GM18907 (cell line): ENCODE measurements at regions not wholly inside any gene's neighbourhood (a gene's known extent, or its start where the extent isn't known, plus 50 kb on each side); places are given as distances from the start of the nearest gene placed in this dataset.

Experiments
- ATAC-seq: cut with Tn5 transposase; IDR thresholded peaks from one replicate; pipeline ENCODE4 v1.9.1; 2021; ENCODE audit warnings: mild to moderate bottlenecking, moderate library complexity; ENCODE audit not compliant: unreplicated experiment

DNA sequence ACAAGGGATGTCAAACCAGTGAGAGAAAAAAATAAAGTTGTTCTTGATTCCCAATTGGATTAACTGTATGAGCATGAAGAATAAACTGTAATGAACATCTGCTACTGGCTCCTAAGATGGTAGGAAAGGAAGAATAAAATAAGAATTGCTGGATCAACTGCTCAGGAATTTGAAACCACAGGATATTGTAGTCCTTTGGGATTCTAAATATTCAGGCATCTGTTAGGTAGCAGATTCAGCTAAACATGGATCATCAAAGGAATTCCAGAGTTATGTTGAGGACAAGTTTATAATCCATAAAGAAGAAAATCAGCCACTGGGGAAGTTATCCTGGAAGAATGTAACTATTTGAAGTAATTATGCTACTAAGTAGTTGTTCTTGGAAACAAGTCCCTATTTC lies 65.8 kb downstream of the ISL1 start:
- no peak for ATAC-seq

DNA sequence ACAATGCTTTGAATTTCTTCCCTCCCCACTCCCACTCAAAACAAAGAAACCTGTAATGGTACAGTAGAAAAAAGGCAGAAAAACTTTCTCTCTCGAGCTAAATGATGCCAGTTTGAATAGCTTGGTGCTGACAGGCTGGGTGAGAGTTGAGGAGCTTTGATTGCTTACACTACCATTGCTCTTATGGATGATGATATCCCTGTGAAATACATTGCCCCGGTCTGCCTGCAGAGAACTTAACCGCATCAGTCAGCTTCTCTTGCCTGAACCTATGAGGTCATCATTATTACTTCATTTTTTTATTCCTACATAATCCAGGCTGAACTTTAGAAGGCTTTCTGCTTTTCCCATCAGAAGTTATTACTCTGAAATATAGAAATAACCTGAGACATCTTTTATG lies 69.3 kb downstream of the ISL1 start:
- no peak for ATAC-seq

DNA sequence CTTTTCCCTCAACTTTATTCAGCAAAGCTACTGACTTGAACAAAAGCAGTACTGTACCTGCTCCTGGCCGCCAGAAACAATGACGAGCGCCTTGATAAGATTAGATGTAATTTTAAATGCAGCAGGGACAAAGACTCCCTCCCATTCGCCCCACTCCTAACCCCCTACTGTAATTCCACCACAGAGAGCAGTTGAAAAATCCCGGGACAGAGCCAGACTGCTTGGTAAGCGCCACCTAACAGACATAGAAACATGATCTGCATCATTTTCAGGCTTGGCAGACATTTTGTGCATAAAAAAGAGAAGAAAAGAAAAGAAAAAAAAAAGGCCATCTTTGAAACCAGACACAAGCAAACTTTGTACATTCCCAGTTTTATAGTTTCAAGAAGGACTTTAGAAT lies 81.9 kb downstream of the ISL1 start:
- ATAC-seq: no peak

DNA sequence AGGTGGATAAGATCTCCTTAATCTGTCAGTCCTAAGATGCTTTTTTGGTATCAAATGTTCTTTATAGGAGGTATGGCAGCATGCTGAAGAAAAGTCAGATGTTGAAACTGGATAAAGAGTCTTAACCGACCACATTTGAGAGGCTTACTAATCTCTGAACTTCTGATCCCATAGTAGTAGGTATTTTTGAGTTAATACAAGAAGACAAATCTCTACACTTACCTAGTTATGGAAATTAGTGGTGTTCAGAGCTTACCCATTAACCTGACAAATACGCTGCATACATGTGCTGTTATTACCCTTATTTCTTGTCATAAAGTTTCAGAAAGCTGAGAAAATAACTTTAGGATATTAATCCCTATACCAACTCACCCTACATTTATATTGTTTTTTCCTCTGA lies 83.0 kb downstream of the ISL1 start:
- no peak for ATAC-seq

DNA sequence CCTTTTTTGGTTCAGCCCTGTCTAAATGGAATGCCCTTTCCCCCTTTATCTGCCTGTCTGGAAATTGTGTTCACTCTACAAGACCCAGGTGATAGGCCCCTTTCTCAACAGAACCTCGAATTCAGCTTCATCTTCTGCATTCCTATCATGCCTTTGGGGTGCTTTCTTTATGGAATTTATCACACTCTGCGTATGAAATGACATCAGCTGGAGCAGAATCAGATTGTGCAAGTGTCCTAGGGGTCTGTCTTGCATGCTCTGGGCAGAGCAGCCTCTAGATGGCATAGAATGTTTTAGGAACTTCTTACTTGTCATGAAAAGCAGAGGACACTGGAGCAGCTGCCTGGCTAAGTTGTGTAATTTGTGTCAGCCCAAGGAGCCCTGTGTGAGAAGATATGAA lies 84.9 kb downstream of the ISL1 start:
- ATAC-seq: no peak

DNA sequence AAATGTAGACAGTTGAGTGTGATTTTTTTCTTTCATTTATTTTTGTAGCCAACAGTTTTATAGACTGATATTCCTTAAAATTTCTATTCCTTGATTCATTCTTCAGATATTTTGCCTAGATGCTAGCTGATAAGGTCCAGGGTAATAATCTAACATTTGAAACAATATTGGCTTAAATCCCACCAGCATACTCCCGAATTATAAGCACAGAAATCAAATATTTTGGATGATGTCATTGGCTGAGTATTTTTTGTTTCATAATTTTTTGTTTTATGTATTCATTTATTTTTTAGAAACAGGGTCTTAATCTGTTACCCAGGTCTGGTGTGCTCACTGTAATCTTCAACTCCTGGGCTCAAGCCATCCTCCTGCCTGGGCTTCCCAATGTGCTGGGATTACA lies 88.4 kb downstream of the ISL1 start:
- ATAC-seq: no peak

DNA sequence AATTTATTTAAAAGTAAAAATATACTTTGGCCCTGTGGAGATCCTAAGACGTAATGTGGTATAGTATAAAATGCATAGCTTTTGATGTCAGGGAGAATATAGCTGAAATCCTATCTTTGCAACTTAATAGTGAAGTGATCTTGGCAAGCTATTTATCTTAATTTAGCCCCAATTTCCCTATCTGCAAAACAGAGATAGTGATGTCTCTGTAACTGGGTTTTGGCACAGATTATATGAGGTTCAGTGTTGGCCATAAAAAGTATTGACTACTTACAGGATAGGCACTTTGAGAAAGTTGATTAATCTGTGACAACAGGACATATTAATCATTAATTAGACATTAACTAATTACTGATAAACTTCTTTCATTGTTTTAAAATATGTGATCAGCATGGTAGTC lies 89.2 kb downstream of the ISL1 start:
- ATAC-seq: no peak

DNA sequence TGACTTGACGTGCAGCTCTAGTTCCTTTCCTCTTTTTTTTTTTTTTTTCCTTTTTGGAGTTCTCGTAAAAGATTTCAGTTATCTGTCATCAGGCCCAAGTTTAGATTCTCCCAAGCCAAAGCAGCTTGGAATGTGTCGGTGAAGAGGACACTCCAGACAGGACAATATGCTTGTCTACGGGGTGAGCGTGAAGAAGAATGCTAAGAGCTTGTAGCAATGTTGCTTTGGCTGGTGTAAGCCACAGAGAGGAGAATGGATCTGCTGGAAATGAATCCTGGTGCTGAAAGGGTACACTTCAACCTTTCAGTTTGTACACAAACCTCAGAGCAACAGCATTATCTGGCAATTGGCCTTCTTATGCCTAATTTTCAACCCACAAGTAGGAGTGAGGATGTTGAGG lies 92.4 kb downstream of the ISL1 start:
- no peak for ATAC-seq

DNA sequence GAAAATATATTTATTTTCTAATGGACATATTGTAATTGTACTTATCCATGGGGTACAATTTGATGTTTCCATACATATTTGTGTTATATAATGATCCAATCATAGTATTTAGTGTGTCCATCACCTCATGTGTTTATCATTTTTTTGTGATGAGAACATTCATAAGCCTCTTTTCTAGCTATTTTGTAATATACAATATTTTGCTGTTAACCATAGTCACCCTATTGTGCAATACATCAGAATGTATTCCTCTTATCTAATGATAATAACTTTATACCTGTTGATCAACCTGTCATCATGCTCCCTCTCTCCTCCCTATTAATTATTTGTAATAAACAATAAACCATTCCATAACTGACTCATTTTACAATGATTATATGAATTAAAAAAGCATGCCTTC lies 93.2 kb downstream of the ISL1 start:
- ATAC-seq: no peak

DNA sequence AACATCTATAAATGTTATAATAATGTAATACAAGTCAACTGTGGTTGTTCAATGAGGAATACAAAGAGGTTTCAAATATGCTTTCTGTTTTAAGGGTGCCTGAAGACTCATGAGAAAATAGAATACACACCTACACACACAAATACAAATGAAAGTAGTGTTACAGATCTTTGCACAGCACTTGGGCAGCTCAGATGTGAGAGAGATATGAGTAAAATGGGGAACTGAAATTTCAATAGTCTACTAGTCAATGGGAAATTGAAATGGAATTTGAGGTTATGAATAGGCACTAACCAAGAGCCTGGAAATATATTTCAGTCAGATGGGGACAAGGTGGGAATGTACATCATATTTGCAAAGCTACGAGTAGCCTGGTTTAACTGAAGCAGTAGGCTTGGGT lies 96.6 kb downstream of the ISL1 start:
- peak; percentile 52 for ATAC-seq

DNA sequence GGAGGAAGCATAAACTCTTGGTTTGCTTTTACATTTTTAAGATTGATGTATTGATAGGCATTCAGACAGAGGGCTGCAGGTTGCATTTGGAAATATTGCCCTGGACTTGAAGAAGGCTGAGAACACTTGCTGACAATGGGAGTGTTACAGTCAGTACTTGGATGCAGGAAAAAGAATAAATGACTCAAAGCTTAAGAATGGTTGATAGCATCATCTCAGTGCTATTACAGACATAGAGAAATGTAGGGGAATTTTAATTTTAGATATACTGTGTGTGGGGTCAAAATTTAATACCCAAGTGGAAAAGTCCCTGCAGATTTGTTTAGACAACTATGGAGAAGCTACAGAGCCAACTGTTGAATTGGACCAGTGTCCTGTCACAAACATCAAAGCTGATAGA lies 101.1 kb downstream of the ISL1 start:
- ATAC-seq: no peak

DNA sequence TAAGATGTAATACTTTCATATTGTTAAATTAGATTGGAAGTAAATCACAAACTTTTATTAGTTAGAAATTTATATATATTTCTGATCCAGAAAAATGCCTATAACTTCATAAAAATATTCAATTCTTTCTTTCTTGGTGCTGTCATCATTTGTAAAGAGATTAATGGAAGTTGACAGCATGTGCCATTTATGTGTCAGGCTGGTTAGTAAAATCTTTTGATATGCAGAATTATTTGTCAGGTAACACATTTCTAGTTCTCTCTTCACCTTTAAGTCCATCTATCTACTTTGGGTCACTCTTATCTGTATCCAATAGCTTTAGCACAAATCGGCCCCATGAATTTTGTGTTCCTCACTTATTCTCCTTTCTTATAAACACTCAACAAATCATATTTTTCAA lies 102.9 kb downstream of the ISL1 start:
- no peak for ATAC-seq

DNA sequence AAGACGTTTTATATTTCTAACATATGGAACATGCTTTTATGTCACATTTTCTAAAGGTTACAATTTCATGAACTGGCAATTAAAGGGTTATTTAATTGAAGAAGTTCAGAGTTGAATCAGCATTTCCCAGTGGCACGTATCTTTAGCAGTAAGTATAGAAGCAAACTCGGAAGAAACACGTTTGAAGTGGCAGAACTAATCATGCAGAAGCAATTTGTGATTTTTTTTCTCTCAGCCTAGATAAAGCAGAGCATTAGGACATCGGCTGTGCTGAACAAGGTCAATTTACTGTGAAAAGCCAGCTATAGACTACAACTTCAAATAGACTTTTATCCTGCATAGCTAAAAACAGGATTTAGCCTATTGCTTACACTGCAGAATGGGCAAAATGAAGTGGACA lies 104.7 kb downstream of the ISL1 start:
- ATAC-seq: no peak

DNA sequence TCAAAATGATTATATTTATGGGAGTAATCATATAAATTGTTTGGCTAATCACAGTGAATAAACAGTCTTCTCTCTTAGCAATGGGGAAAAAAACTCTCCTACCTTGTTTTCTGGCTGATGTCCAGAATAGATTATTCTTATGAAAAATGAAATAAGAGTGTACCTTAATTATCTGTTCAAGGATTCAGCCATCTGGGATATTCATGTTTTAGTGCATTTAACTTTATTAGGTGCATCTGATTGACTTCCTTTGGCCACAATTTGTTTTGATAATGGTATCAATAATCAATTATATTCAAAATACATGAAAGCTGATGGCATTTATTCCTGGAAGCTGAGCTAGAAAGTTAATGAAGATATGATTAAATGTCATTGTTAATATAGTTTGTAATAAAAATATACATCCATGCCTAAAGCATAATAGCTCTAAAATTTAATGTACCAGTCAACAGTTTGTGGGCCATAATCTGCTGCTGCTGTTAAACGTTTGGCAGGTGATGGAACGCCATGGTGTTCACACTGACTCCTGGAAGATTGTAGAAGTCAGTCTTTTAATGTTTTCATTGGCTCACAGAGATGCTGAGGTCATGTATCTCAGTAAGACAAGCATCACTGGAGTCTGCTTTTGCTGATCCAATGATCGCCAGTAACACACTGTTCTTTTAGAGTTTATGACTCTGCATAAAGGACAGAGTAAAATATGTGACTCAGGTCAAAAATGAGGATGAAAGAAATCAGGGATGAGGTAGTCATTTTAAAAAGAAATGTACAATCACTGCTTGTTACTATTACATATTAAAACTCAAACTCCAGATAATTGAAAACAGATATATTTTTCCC lies 105.8 kb downstream of the ISL1 start:
- ATAC-seq: no peak

DNA sequence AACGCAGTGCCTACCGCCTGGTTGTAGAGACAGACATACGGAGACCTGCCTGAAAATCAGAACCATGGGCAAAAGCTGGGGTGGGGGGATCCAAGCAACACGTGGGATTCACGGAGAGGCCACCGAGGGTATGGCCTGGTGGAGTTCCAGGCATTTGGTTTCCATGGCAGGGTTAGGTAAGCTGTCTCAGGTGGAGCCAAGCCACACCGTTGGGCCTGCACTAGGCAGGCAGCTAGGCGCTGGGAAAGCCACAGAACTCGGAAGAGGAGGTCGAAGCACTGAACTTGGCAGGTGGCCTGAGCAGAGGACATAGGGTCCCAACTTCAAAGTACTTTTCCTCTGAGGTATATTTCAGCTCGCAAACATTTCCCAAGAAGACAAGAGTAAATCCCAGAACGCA lies 111.6 kb downstream of the ISL1 start:
- no peak for ATAC-seq

DNA sequence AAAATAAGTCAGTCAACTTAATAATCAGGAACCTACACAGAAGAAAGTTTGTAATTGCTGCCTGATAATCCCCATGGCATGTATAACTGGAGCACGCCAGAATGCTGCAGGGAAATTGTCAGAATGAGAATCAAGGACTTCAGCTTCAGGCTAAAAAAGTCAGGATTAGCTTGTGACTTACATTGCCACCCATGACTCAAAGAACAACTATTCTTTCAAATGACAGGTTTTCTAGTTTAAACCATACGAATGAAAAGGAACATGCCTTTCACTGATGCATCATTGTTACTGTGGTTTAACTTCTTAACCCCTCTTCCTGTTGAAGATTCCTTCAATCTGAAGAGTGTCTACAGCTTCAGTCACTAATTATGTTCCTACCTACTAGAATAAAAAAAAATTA lies 112.4 kb downstream of the ISL1 start:
- ATAC-seq: no peak

DNA sequence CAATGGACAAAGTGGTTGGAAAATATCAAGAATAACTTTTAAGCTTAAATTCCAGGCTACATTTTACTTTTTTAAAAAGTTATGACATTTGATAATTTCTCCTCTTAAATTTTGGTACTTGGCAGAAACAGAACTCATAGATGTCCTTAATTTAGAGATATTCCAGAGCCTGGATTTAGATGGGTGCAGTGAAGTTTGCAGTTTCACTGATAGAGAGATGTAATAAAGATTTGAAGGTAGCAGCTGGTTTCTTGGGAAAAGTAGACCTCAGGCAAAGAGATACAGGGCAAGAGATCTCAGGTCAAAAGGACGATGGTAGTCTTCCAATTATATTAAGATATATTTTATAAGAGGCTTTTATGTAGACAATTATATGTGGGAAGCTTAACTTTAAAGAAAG lies 134.6 kb downstream of the ISL1 start:
- ATAC-seq: no peak

DNA sequence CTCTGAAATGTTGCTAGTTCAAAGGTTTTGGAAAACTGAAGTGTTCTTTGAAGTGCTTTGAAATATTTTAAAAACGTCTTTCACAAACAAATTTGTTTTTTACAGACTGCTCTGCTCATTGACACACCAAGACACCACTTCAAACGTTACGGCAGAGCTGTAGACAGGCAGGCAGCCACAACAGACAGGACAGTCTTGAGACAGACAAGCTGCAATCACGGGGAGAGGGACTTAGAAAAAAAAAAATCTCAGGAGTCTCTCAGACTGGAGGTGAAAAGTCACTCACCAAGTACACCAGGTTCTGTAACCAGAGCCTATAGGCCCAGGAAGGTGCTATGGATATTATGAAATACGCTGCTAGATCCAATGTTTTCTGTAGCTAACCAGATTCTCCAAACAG lies 135.4 kb downstream of the ISL1 start:
- ATAC-seq: no peak

DNA sequence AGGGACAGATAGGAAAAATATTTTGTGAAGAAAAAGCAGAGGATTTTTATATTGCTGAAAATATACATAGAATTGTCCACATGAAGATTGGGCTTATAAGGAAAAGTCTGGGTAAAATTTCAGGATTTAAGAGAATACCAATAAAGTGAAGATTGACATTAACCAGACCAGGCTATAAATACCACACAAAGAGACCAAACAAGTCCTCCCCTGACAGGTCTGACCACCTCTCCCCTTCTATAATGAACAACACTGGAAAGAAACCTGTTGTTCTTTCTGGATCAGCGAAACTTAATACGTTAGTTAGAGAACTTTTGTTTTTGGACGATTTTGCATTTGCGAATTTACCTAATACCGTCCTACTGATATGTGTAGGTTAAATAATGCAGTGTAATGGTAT lies 138.3 kb downstream of the ISL1 start:
- no peak for ATAC-seq

DNA sequence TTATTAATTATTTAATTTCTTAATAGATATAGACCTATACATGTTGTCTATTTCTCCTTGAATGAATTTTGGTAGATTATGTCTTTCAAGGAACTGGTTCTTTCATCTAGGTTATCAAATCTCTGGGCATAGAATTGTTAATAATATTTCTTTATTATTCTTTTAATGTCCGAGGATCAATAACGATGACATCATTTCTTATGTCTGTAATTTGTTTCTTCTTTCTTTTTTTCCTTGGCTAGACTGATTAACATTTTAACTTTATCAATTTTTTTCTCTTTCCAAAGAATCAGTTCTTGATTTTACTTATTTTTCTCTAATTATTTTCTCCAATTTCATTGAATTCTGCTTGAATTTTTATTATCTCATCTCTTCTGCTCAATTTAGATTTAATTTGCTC lies 156.0 kb downstream of the ISL1 start:
- ATAC-seq: no peak

DNA sequence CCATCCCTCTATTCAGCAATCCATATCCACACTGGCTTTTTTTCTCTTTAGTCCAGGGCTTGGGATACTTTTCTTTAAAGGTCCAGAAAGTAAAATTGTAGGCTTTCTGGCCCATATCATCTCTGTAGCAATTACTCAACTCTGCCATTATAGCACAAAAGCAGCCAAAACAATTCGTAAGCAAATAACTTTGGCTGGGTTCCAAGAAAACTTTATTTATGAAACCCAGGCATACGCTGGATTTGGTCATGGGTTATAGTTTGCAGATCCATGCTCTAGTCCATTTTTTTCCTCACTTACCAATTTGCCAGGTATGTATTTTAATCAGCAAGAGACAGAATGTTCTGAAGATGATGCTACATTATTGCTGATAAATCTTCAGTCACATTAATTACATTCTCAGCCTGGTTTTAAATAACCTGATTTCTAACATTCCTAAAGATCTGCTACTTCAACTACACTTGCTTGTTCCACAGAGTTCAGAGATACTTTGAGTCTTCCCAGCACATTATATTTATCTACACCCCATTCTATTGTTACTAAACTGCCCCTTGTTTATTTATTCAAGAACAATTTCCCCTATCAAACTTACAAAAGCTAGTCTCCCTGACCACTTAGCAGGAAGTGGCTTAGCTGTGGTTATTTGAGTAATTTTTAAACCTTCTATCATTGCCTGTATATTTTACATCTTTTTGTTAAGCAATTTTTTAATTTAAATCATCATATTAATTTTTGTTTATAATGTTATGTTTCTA lies 161.0 kb downstream of the ISL1 start:
- no peak for ATAC-seq

DNA sequence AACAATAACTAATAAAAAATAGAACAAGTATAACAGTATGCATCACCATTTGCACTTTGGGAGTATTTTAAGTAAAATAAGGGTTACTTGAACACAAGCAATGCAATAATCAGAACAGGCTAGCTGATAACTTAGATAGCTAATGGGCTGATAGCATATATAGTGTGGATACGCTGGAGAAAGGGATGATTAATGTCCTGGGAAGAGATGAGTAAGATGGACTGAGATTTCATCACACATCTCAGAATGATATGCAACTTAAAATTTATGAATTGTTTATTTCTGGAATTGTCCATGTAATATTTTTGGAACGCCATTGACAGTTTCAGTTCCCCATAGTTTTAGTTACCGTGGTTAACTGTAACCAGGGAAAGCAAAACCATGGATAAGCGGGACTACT lies 173.6 kb downstream of the ISL1 start:
- no peak for ATAC-seq

DNA sequence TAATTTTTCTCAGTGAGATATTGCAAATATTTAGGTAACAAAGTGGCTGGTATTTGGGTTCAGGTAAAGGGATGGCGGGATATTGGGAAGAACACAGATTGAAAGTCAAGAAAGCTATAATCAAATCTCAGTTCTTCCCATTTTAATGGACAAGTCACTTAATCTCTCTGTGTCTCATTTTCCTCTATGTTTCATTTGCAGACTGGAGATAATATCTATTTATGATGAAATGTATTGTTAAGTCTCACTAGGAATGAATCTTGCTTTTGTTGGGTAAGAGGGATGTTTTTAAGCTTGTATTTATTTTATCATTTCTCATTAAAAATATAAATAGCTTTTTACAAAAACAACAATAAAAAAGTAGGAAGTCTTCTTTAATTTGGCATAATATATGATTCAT lies 175.4 kb downstream of the ISL1 start:
- ATAC-seq: no peak
